GM18870 (cell line): ENCODE measurements at regions not wholly inside any gene's neighbourhood (a gene's known extent, or its start where the extent isn't known, plus 50 kb on each side); places are given as distances from the start of the nearest gene placed in this dataset.

Experiments
- ATAC-seq: cut with Tn5 transposase; IDR thresholded peaks from one replicate; pipeline ENCODE4 v1.9.1; 2021; ENCODE audit warnings: moderate library complexity; ENCODE audit not compliant: unreplicated experiment

GRCh38 chrX:121987163-121987562 lies 939.8 kb downstream of the GLUD2 start:
- ATAC-seq = no peak

- no peak for ATAC-seq
These were observed 940.4 kb downstream of the GLUD2 start for GRCh38 chrX:121987835-121988234.

GRCh38 chrX:122004127-122004526 lies 956.7 kb downstream of the GLUD2 start:
- ATAC-seq = no peak

GRCh38 chrX:122026665-122027064 lies 979.3 kb downstream of the GLUD2 start:
- no peak for ATAC-seq

- ATAC-seq = no peak
These were observed 998.8 kb downstream of the GLUD2 start for GRCh38 chrX:122046226-122046625.

GRCh38 chrX:122046815-122047214 lies 999.4 kb downstream of the GLUD2 start:
- ATAC-seq = no peak

GRCh38 chrX:122047261-122047660 lies 999.9 kb downstream of the GLUD2 start:
- no peak for ATAC-seq

GRCh38 chrX:122055460-122055859 lies 1008.0 kb downstream of the GLUD2 start:
- no peak for ATAC-seq

- no peak for ATAC-seq
These were observed 1008.7 kb downstream of the GLUD2 start for GRCh38 chrX:122055979-122056715.

- ATAC-seq = no peak
These were observed 1028.8 kb downstream of the GLUD2 start for GRCh38 chrX:122076241-122076640.

- ATAC-seq = no peak
These were observed 1030.7 kb downstream of the GLUD2 start for GRCh38 chrX:122078079-122078478.

GRCh38 chrX:122087341-122087740 lies 1039.9 kb downstream of the GLUD2 start:
- ATAC-seq = no peak

GRCh38 chrX:122091571-122091970 lies 1044.2 kb downstream of the GLUD2 start:
- no peak for ATAC-seq

- no peak for ATAC-seq
These were observed 1045.0 kb downstream of the GLUD2 start for GRCh38 chrX:122092360-122092759.

GRCh38 chrX:122092978-122093377 lies 1045.6 kb downstream of the GLUD2 start:
- ATAC-seq = no peak

- ATAC-seq = no peak
These were observed 1047.2 kb downstream of the GLUD2 start for GRCh38 chrX:122094611-122095010.

GRCh38 chrX:122113376-122113775 lies 1066.0 kb downstream of the GLUD2 start:
- ATAC-seq = no peak

- ATAC-seq = no peak
These were observed 1066.5 kb downstream of the GLUD2 start for GRCh38 chrX:122113896-122114295.

GRCh38 chrX:122115604-122116003 lies 1068.2 kb downstream of the GLUD2 start:
- ATAC-seq = no peak

GRCh38 chrX:122119361-122119760 lies 1064.7 kb upstream of the GRIA3 start:
- ATAC-seq = no peak

- no peak for ATAC-seq
These were observed 1061.8 kb upstream of the GRIA3 start for GRCh38 chrX:122122274-122122673.

GRCh38 chrX:122133478-122133877 lies 1050.6 kb upstream of the GRIA3 start:
- ATAC-seq = no peak

GRCh38 chrX:122134291-122134690 lies 1049.8 kb upstream of the GRIA3 start:
- no peak for ATAC-seq
